ENCODE measurements at regions not wholly inside any gene's neighbourhood (a gene's known extent, or its start where the extent isn't known, plus 50 kb on each side); places are given as distances from the start of the nearest gene placed in this dataset.

- Histone ChIP-seq H3K27me3 (ENCODE audit: control insufficient read depth in 2 of 2, insufficient read depth in 2 of 2, low read length in 2 of 2) (no peaks in the 10 kb centered on the region), H3K4me2 (ENCODE audit: insufficient read depth, low read length) (no peak overlapping the region), H3K9me1 (ENCODE audit: control insufficient read depth, insufficient read depth, low read length) (no peaks in the 10 kb centered on the region), H3K27ac (ENCODE audit: extremely low read depth, low read depth, low read length) (no peak overlapping the region), H3K79me2 (ENCODE audit: control insufficient read depth, insufficient read depth, low read length) (no peaks in the 10 kb centered on the region), H3K9me3 (replicated peaks; ENCODE audit: control insufficient read depth, insufficient read depth, low read depth, low read length) (no peaks in the 10 kb centered on the region), H4K20me1 (replicated peaks; ENCODE audit: control insufficient read depth, insufficient read depth, low read length) (no peaks in the 10 kb centered on the region), H3K4me1 (replicated peaks in 1 of 2; ENCODE audit: control insufficient read depth in 2 of 2, insufficient read depth in 2 of 2, low read length in 2 of 2) (no peaks in the 10 kb centered on the region), H3K36me3 (ENCODE audit: control insufficient read depth, insufficient read depth, low read length) (no peaks in the 10 kb centered on the region), H2AFZ (ENCODE audit: low read depth, low read length) (no peak overlapping the region), H3K9ac (ENCODE audit: insufficient read depth in 1 of 2, low read depth in 2 of 2, low read length in 2 of 2) (no peak overlapping the region), H3K4me3 (no peak overlapping the region)
- intact Hi-C loops (cut with micrococcal nuclease) (no loop called here), in situ Hi-C loops (cut with MboI) (no loop called here)
- FAIRE-seq, result no peak
- BruUV-seq (replicated peaks), result no TSS peak
- CTCF ChIA-PET (ENCODE audit: low intra/inter-chr PET ratio), result no interaction called here
- no peak for TF ChIP-seq CHD2 (IDR thresholded peaks at IDR 0.05; ENCODE audit: low read depth, low read length)
- TF ChIP-seq HDAC3 (IDR thresholded peaks at IDR 0.05; ENCODE audit: borderline replicate concordance, partially characterized antibody), result no peak
- no peak for TF ChIP-seq RBM22 (IDR thresholded peaks at IDR 0.05; ENCODE audit: low read depth, low read length, poor library complexity, severe bottlenecking)
- TF ChIP-seq ZNF639 (CRISPR knock-in tag; conservative IDR thresholded peaks at IDR 0.05 in 1 of 2, IDR thresholded peaks at IDR 0.05 in 1 of 2), result no peak
- no peak for TF ChIP-seq HNRNPUL1 (IDR thresholded peaks at IDR 0.05; ENCODE audit: low read length)
- no peak for TF ChIP-seq DIDO1 (tag; IDR thresholded peaks at IDR 0.05; ENCODE audit: low read depth)
- no peak for TF ChIP-seq TAF7 (tag; IDR thresholded peaks at IDR 0.05)
- no peak for TF ChIP-seq AFF1 (IDR thresholded peaks at IDR 0.05; ENCODE audit: low read depth in 1 of 2, partially characterized antibody in 2 of 2)
- TF ChIP-seq ZFX (CRISPR knock-in tag; IDR thresholded peaks at IDR 0.05), result no peak
- no peak for ATAC-seq
- POLR2A ChIA-PET, result no interaction called here
- no peak for DNase-seq (ENCODE audit: extremely low read depth in 1 of 4, low spot score in 3 of 4)
These were observed 106.7 kb upstream of the GGTLC1 start for GRCh38 chr20:24095303-24095702.

Measured in K562 (cell line).